HCT116 (cell line): ENCODE measurements at regions not wholly inside any gene's neighbourhood (a gene's known extent, or its start where the extent isn't known, plus 50 kb on each side); places are given as distances from the start of the nearest gene placed in this dataset.
"Not testable (repeated sequence)": the region's sequence is repeated elsewhere in the genome, so short reads cannot be mapped to it uniquely, and the experiment has no call there.

ENCODE experiments used
- ATAC-seq: fragments of 200-7000 bp; cut with Tn5 transposase; 2 replicates; pipeline ENCODE4 v1.9.1; 2020; ENCODE audit warnings: mild to moderate bottlenecking, moderate library complexity
- BruUV-seq: library from RNA; stranded (reverse); fragments of 400-500 nt; replicated peaks from 2 replicates; lab custom pipeline; 2021; lab: Mats Ljungman, UMichigan
- CTCF ChIA-PET: fragments of 300-600 bp; sonication (Branson Sonifier 250); formaldehyde crosslinking; loops from one replicate; lab custom pipeline; 2021; ENCODE audit warnings: antibody characterized with exemption; lab: Charles Lee
- POLR2A ChIA-PET: fragments of 300-600, 350-600 bp; sonication (Branson Sonifier 250); formaldehyde crosslinking; loops from one replicate; lab custom pipeline; 2021; ENCODE audit warnings: antibody characterized with exemption; lab: Charles Lee
- RAD21 ChIA-PET, 2 experiments: fragments of 300-600 bp; sonication (Branson Sonifier 250); formaldehyde crosslinking; loops; one replicate each; lab custom pipeline; 2023; ENCODE audit warnings: low total read pairs in 2 of 2; ENCODE audit not compliant: uncharacterized antibody in 2 of 2, unreplicated experiment in 2 of 2, low non-redundant PET in 1 of 2; lab: Charles Lee
- DNase-seq: peaks from one replicate; pipeline ENCODE4 v3.0.0-alpha.2; 2010; ENCODE audit warnings: low read depth, low spot score
- H2AFZ ChIP-seq: fragments of 200-600 bp; shearing (Covaris generic), sonication (generic); 2 replicates; pipeline ENCODE4 v1.6.1; 2017; ENCODE audit warnings: low read depth, mixed run types, mixed read lengths, antibody characterized with exemption, low read length; ENCODE audit not compliant: poor library complexity, severe bottlenecking
- H3K27ac ChIP-seq: 2 replicates; pipeline ENCODE4 v1.5.1; 2012; ENCODE audit warnings: low read depth, low read length
- H3K27me3 ChIP-seq: fragments of 200-600 bp; sonication (generic); 2 replicates; pipeline ENCODE4 v1.6.1; 2016; ENCODE audit warnings: mixed run types, low read length, mixed read lengths; ENCODE audit not compliant: insufficient read depth
- H3K36me3 ChIP-seq, 2 experiments: fragments of 200-500 bp in 1 of 2; fragments of 200-600 bp in 1 of 2; sonication (Bioruptor generic) in 1 of 2; sonication (generic) in 1 of 2; 2 replicates each; pipeline versions ENCODE4 v1.5.1 to v1.6.1; 2014 to 2016; ENCODE audit warnings: low read length in 2 of 2, inconsistent platforms in 1 of 2, mixed read lengths in 1 of 2, mixed run types in 1 of 2; ENCODE audit not compliant: insufficient read depth in 2 of 2, control insufficient read depth in 1 of 2
- H3K4me1 ChIP-seq, 2 experiments: fragments of 200-600 bp in 1 of 2; sonication (generic) in 1 of 2; 2 replicates each; pipeline versions ENCODE4 v1.5.1 to v1.6.1; 2012 to 2017; ENCODE audit warnings: low read length in 2 of 2, inconsistent platforms in 1 of 2, mild to moderate bottlenecking in 1 of 2, mixed read lengths in 1 of 2, mixed run types in 1 of 2, moderate library complexity in 1 of 2; ENCODE audit not compliant: insufficient read depth in 2 of 2, control insufficient read depth in 1 of 2
- H3K4me2 ChIP-seq: fragments of 200-600 bp; sonication (generic); 2 replicates; pipeline ENCODE4 v1.6.1; 2017; ENCODE audit warnings: mixed run types, low read length, mixed read lengths
- H3K4me3 ChIP-seq, 2 experiments: fragments of 200-600 bp in 1 of 2; sonication (generic) in 1 of 2; replicated peaks in 1 of 2; 2 replicates each; pipeline ENCODE4 v1.5.1; 2011 to 2016; ENCODE audit warnings: low read length in 2 of 2, control low read depth in 1 of 2, low read depth in 1 of 2, mild to moderate bottlenecking in 1 of 2, mixed read lengths in 1 of 2, mixed run types in 1 of 2
- H3K79me2 ChIP-seq: fragments of 200-600 bp; sonication (generic); 2 replicates; pipeline ENCODE4 v1.6.1; 2017; ENCODE audit warnings: mild to moderate bottlenecking, mixed run types, low read length, moderate library complexity, mixed read lengths; ENCODE audit not compliant: insufficient read depth
- H3K9ac ChIP-seq: fragments of 200-600 bp; sonication (generic); 2 replicates; pipeline ENCODE4 v1.6.1; 2016; ENCODE audit warnings: low read length, mixed read lengths
- H3K9me2 ChIP-seq: fragments of 200-600 bp; sonication (generic), shearing (Covaris generic); 2 replicates; pipeline ENCODE4 v1.6.1; 2017; ENCODE audit warnings: mixed run types, mild to moderate bottlenecking, moderate library complexity; ENCODE audit not compliant: insufficient read depth
- H3K9me3 ChIP-seq, 2 experiments: fragments of 200-500 bp in 1 of 2; fragments of 200-600 bp in 1 of 2; sonication (Bioruptor generic) in 1 of 2; sonication (generic) in 1 of 2; 2 replicates each; pipeline ENCODE4 v1.6.1; 2014 to 2017; ENCODE audit warnings: low read length in 2 of 2, mixed read lengths in 2 of 2, inconsistent platforms in 1 of 2, low read depth in 1 of 2, mild to moderate bottlenecking in 1 of 2, mixed run types in 1 of 2, moderate library complexity in 1 of 2; ENCODE audit not compliant: control insufficient read depth in 1 of 2, insufficient read depth in 1 of 2
- H4K20me1 ChIP-seq: fragments of 200-600 bp; sonication (generic), shearing (Covaris generic); 2 replicates; pipeline ENCODE4 v1.6.1; 2017; ENCODE audit warnings: mixed run types, mild to moderate bottlenecking, moderate library complexity; ENCODE audit not compliant: insufficient read depth
- ATF3 ChIP-seq: IDR thresholded peaks from 2 replicates; pipeline ENCODE4 v1.6.1; 2012
- CBX3 ChIP-seq: IDR thresholded peaks from 2 replicates; pipeline ENCODE4 v1.6.1; 2012; ENCODE audit warnings: low read depth
- ELF1 ChIP-seq: IDR thresholded peaks from 2 replicates; pipeline ENCODE4 v1.6.1; 2012; ENCODE audit warnings: low read depth, borderline replicate concordance
- EZH2 ChIP-seq: fragments of 200-600 bp; sonication (generic); IDR thresholded peaks from 2 replicates; pipeline ENCODE4 v1.6.1; 2017; ENCODE audit warnings: antibody characterized with exemption, mixed run types
- FOSL1 ChIP-seq: IDR thresholded peaks from 2 replicates; pipeline ENCODE4 v1.6.1; 2012; ENCODE audit warnings: low read depth
- RAD21 ChIP-seq: IDR thresholded peaks from 2 replicates; pipeline ENCODE4 v1.6.1; 2012; ENCODE audit warnings: low read depth, mild to moderate bottlenecking
- REST ChIP-seq: IDR thresholded peaks from 2 replicates; pipeline ENCODE4 v1.6.1; 2012; ENCODE audit warnings: low read depth
- SIN3A ChIP-seq: IDR thresholded peaks from 2 replicates; pipeline ENCODE4 v1.6.1; 2012; ENCODE audit warnings: low read depth
- ZBTB33 ChIP-seq: IDR thresholded peaks from 2 replicates; pipeline ENCODE4 v1.6.1; 2011; ENCODE audit warnings: mild to moderate bottlenecking, low read length, moderate library complexity; ENCODE audit not compliant: insufficient replicate concordance; ENCODE audit errors: extremely low read depth
- intact Hi-C: fragments of 100-400 bp; cut with micrococcal nuclease; formaldehyde crosslinking; loops from 2 replicates; pipeline ENCODE4 v1.10.0; 2022

- no peak for TF ChIP-seq REST
- no peak for TF ChIP-seq FOSL1
- no peak for TF ChIP-seq SIN3A
- no peak for TF ChIP-seq ELF1
Observed at GRCh38 chr5:173680660-173681242, 64.3 kb upstream of the BOD1 start (continued).

- intact Hi-C loops: no loop called here
- no peaks in the 10 kb centered on the region for H3K9me3 ChIP-seq
- H3K27me3 ChIP-seq: no peaks in the 10 kb centered on the region
- no peak overlapping the region for H3K27ac ChIP-seq
- no peaks in the 10 kb centered on the region for H4K20me1 ChIP-seq
- no peaks in the 10 kb centered on the region for H3K9me2 ChIP-seq
- H3K4me1 ChIP-seq: no peaks in the 10 kb centered on the region
- no peak for TF ChIP-seq CBX3
- TF ChIP-seq ZBTB33: no peak
- no peak for TF ChIP-seq RAD21
- TF ChIP-seq EZH2: no peak
- TF ChIP-seq FOSL1: no peak
- no peak for TF ChIP-seq ELF1
- TF ChIP-seq ATF3: no peak
- TF ChIP-seq SIN3A: no peak
- BruUV-seq: no TSS peak
- no peak overlapping the region for H2AFZ ChIP-seq
- no peak for ATAC-seq
- no peaks in the 10 kb centered on the region for H3K36me3 ChIP-seq
- no peak overlapping the region for H3K4me3 ChIP-seq
- no peak for DNase-seq
- no peak overlapping the region for H3K4me2 ChIP-seq
- POLR2A ChIA-PET: no interaction called here
- CTCF ChIA-PET: no interaction called here
- RAD21 ChIA-PET: no interaction called here
- no peaks in the 10 kb centered on the region for H3K79me2 ChIP-seq
- H3K9ac ChIP-seq: no peak overlapping the region
Observed at GRCh38 chr5:173682313-173682712, 65.9 kb upstream of the BOD1 start.

GRCh38 chr5:173684535-173684934, 68.1 kb upstream of the BOD1 start:
- H3K9me3 ChIP-seq, intact Hi-C loops, DNase-seq, CTCF ChIA-PET, H3K4me1 ChIP-seq, H4K20me1 ChIP-seq, H3K27me3 ChIP-seq, H3K4me3 ChIP-seq, ATAC-seq, H3K79me2 ChIP-seq, H3K4me2 ChIP-seq, H3K27ac ChIP-seq, H3K36me3 ChIP-seq, POLR2A ChIA-PET, H3K9me2 ChIP-seq, H2AFZ ChIP-seq, RAD21 ChIA-PET, BruUV-seq, H3K9ac ChIP-seq: not testable (repeated sequence)
